ENCODE measurements at regions not wholly inside any gene's neighbourhood (a gene's known extent, or its start where the extent isn't known, plus 50 kb on each side); places are given as distances from the start of the nearest gene placed in this dataset.

DNA sequence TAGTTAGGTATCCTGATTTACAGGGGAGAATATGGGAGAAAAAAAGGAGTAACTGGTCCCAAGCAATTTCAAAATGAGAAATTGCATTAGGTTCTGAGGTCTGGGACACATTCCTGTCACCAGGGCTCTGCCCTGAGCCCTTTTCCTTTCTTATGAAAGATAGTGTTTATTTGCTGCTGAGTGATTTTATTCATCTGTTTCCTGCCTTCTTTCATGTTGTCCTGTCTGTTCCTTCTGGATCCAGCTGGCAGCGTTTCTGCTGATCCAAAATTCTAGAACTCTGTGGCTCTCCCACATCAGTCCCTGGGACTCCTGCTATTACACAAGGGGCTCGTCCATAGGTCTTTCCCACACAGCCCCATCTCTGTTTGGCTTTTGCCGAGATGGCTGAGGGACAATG is 519.1 kb upstream of the SALL3 start:
- no peak for ATAC-seq
- no peak for TF ChIP-seq TSHZ2 (CRISPR knock-in tag; IDR thresholded peaks at IDR 0.05)
- no peak for TF ChIP-seq RARB (CRISPR knock-in tag; IDR thresholded peaks at IDR 0.05)
- no peak for TF ChIP-seq ARNTL (CRISPR knock-in tag; IDR thresholded peaks at IDR 0.05; ENCODE audit: borderline replicate concordance, low read depth)
- no peak for TF ChIP-seq CSRNP3 (CRISPR knock-in tag; IDR thresholded peaks at IDR 0.05)
- TF ChIP-seq ZC3H10 (CRISPR knock-in tag; IDR thresholded peaks at IDR 0.05) = no peak
- no peak for TF ChIP-seq GLIS3 (CRISPR knock-in tag; IDR thresholded peaks at IDR 0.05)
- no peak for TF ChIP-seq ESRRG (CRISPR knock-in tag; IDR thresholded peaks at IDR 0.05)
- no peak for TF ChIP-seq PATZ1 (CRISPR knock-in tag; IDR thresholded peaks at IDR 0.05; ENCODE audit: borderline replicate concordance)
- no peak for TF ChIP-seq ZFP3 (CRISPR knock-in tag; IDR thresholded peaks at IDR 0.05)
- TF ChIP-seq CREB5 (CRISPR knock-in tag; IDR thresholded peaks at IDR 0.05; ENCODE audit: low read depth) = no peak
- TF ChIP-seq CSDC2 (CRISPR knock-in tag; IDR thresholded peaks at IDR 0.05) = no peak
- no peak for TF ChIP-seq ZNF70 (CRISPR knock-in tag; IDR thresholded peaks at IDR 0.05)
- no peak for TF ChIP-seq ZFP30 (CRISPR knock-in tag; IDR thresholded peaks at IDR 0.05)
- no peak for TF ChIP-seq BACH2 (CRISPR knock-in tag; IDR thresholded peaks at IDR 0.05; ENCODE audit: borderline replicate concordance)
- TF ChIP-seq ZNF565 (CRISPR knock-in tag; conservative IDR thresholded peaks at IDR 0.05; ENCODE audit: low read depth) = no peak

GRCh38 chr18:78473563-78473962 is 506.1 kb upstream of the SALL3 start:
- TF ChIP-seq CSRNP3 (CRISPR knock-in tag; IDR thresholded peaks at IDR 0.05) = no peak
- no peak for TF ChIP-seq GLIS3 (CRISPR knock-in tag; IDR thresholded peaks at IDR 0.05)
- no peak for TF ChIP-seq TOX (CRISPR knock-in tag; IDR thresholded peaks at IDR 0.05; ENCODE audit: borderline replicate concordance)
- no peak for TF ChIP-seq CSDC2 (CRISPR knock-in tag; IDR thresholded peaks at IDR 0.05)
- no peak for TF ChIP-seq ESRRG (CRISPR knock-in tag; IDR thresholded peaks at IDR 0.05)
- no peak for TF ChIP-seq ISL1 (CRISPR knock-in tag; IDR thresholded peaks at IDR 0.05)
- no peak for TF ChIP-seq TSHZ2 (CRISPR knock-in tag; IDR thresholded peaks at IDR 0.05)
- no peak for TF ChIP-seq PPARA (CRISPR knock-in tag; IDR thresholded peaks at IDR 0.05; ENCODE audit: borderline replicate concordance)
- no peak for TF ChIP-seq POU6F1 (CRISPR knock-in tag; IDR thresholded peaks at IDR 0.05; ENCODE audit: borderline replicate concordance, low read depth)
- TF ChIP-seq RARB (CRISPR knock-in tag; IDR thresholded peaks at IDR 0.05) = no peak
- TF ChIP-seq ARNTL (CRISPR knock-in tag; IDR thresholded peaks at IDR 0.05; ENCODE audit: borderline replicate concordance, low read depth) = no peak
- TF ChIP-seq ZNF70 (CRISPR knock-in tag; IDR thresholded peaks at IDR 0.05) = no peak
- no peak for TF ChIP-seq BACH2 (CRISPR knock-in tag; IDR thresholded peaks at IDR 0.05; ENCODE audit: borderline replicate concordance)
- no peak for TF ChIP-seq ZNF565 (CRISPR knock-in tag; conservative IDR thresholded peaks at IDR 0.05; ENCODE audit: low read depth)
- no peak for TF ChIP-seq ZNF8 (CRISPR knock-in tag; IDR thresholded peaks at IDR 0.05)
- TF ChIP-seq TCF4 (CRISPR knock-in tag; IDR thresholded peaks at IDR 0.05; ENCODE audit: borderline replicate concordance) = no peak
- no peak for TF ChIP-seq SNAI2 (CRISPR knock-in tag; IDR thresholded peaks at IDR 0.05)
- no peak for ATAC-seq
